ENCODE measurements at regions not wholly inside any gene's neighbourhood (a gene's known extent, or its start where the extent isn't known, plus 50 kb on each side); places are given as distances from the start of the nearest gene placed in this dataset.

GRCh38 chr3:81967393-81967792 is 205.9 kb upstream of the GBE1 start:
- no peak for DNase-seq (ENCODE audit: low read depth)

GRCh38 chr3:81965696-81966095 is 204.3 kb upstream of the GBE1 start:
- DNase-seq (ENCODE audit: low read depth), result no peak

GRCh38 chr3:81962396-81962795 is 201.0 kb upstream of the GBE1 start:
- no peak for DNase-seq (ENCODE audit: low read depth)

GRCh38 chr3:81958972-81959640 is 197.7 kb upstream of the GBE1 start:
- DNase-seq (ENCODE audit: low read depth), result peak; percentile 2

GRCh38 chr3:81955878-81956277 is 194.4 kb upstream of the GBE1 start:
- DNase-seq (ENCODE audit: low read depth), result no peak

- DNase-seq (ENCODE audit: low read depth), result no peak
Measured at GRCh38 chr3:81953111-81953510, 191.7 kb upstream of the GBE1 start.

- DNase-seq (ENCODE audit: low read depth), result no peak
Measured at GRCh38 chr3:81952141-81952540, 190.7 kb upstream of the GBE1 start.

GRCh38 chr3:81951636-81952035 is 190.2 kb upstream of the GBE1 start:
- DNase-seq (ENCODE audit: low read depth), result no peak

- DNase-seq (ENCODE audit: low read depth), result no peak
Measured at GRCh38 chr3:81951106-81951505, 189.7 kb upstream of the GBE1 start.

GRCh38 chr3:81947359-81947758 is 185.9 kb upstream of the GBE1 start:
- no peak for DNase-seq (ENCODE audit: low read depth)

- DNase-seq (ENCODE audit: low read depth), result no peak
Measured at GRCh38 chr3:81938681-81939080, 177.2 kb upstream of the GBE1 start.

GRCh38 chr3:81936817-81937216 is 175.4 kb upstream of the GBE1 start:
- no peak for DNase-seq (ENCODE audit: low read depth)

GRCh38 chr3:81932681-81933080 is 171.2 kb upstream of the GBE1 start:
- no peak for DNase-seq (ENCODE audit: low read depth)

- no peak for DNase-seq (ENCODE audit: low read depth)
Measured at GRCh38 chr3:81931265-81932251, 170.1 kb upstream of the GBE1 start.

GRCh38 chr3:81929697-81930096 is 168.3 kb upstream of the GBE1 start:
- no peak for DNase-seq (ENCODE audit: low read depth)

GRCh38 chr3:81927811-81928210 is 166.4 kb upstream of the GBE1 start:
- no peak for DNase-seq (ENCODE audit: low read depth)

- DNase-seq (ENCODE audit: low read depth), result no peak
Measured at GRCh38 chr3:81925385-81925784, 163.9 kb upstream of the GBE1 start.

GRCh38 chr3:81923038-81923437 is 161.6 kb upstream of the GBE1 start:
- DNase-seq (ENCODE audit: low read depth), result no peak

- DNase-seq (ENCODE audit: low read depth), result no peak
Measured at GRCh38 chr3:81922404-81922803, 161.0 kb upstream of the GBE1 start.

GRCh38 chr3:81920816-81921215 is 159.4 kb upstream of the GBE1 start:
- DNase-seq (ENCODE audit: low read depth), result no peak

- DNase-seq (ENCODE audit: low read depth), result no peak
Measured at GRCh38 chr3:81916890-81917289, 155.4 kb upstream of the GBE1 start.

GRCh38 chr3:81913886-81914663 is 152.6 kb upstream of the GBE1 start:
- no peak for DNase-seq (ENCODE audit: low read depth)

- no peak for DNase-seq (ENCODE audit: low read depth)
Measured at GRCh38 chr3:81911221-81911620, 149.8 kb upstream of the GBE1 start.
